GOT3 (cell line): ENCODE measurements at regions not wholly inside any gene's neighbourhood (a gene's known extent, or its start where the extent isn't known, plus 50 kb on each side); places are given as distances from the start of the nearest gene placed in this dataset.

ENCODE experiments used
- DNase-seq: peaks from one replicate; lab custom pipeline; 2025; ENCODE audit warnings: mixed read lengths; lab: John Stamatoyannopoulos, UW

DNA sequence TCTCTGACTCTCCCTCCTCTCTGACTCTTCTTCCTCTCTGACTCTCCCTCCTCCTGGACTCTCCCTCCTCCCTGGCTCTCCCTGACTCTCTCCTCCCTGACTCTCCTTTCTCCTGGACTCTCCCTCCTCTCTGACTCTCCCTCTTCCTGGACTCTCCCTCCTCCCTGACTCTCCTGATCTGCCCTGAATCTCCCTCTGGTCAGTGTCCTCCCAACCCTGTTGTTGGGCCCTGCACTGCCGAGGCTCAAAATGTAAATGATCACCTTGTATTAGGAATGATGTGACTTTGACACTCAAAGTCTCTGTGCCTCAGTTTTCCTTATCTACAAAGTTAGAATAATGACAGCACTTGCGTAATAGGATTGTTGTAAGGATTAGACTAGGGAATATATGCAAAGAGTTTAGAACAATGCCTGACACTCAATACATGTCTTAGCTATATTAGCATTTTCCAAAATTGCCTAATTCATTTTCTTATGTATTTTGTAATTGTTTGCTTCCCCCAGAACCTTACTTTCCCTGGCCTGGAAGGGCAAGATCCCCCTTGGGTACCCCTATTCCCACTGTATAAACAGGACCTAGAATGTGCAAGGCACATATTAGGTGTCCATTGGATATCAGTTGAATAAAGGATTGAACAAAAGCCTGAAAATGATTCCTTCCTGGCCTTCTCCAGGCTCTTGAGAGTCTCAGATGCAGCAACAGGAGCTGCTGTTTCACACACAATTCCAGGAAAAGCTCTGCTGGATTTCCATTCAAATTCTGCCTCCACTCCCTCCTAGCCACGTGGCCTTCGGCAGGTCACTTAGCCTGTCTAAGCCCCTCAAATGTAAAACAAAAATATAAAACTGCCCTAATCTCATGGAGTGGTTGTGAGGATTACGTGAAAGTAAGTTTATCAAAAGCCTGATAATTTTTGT is 170.1 kb downstream of the INHBB start:
- DNase-seq, result no peak

DNA sequence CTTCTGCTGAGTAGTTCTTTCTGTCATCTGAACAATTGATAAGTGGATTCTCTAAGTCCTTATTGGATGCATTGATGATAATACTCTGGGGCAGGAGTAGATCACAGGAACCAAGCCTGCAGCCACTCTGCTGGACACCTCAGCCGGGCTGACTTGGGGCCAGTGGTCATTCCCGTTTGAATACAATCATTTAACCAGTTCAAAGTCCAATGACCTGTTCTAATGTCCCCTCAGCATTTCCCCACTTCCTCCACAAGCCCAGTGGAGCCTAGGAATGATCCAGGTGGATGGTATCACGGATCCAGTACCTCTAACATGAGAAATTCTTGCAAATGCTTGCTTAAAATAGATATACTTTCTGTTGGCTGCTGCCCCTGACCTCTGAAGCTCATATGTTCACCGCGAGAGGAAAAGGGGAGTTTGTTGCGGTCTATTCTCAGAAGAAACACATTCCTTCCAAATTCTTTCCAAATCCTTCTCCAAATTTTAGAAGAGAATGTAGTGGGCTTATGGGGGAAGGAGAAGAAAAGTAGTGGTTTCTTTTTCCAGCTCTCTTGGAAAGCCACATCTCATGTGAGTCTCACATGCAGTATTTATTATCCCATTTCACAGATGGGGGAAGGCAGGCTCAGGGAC is 170.9 kb downstream of the INHBB start:
- DNase-seq, result no peak

DNA sequence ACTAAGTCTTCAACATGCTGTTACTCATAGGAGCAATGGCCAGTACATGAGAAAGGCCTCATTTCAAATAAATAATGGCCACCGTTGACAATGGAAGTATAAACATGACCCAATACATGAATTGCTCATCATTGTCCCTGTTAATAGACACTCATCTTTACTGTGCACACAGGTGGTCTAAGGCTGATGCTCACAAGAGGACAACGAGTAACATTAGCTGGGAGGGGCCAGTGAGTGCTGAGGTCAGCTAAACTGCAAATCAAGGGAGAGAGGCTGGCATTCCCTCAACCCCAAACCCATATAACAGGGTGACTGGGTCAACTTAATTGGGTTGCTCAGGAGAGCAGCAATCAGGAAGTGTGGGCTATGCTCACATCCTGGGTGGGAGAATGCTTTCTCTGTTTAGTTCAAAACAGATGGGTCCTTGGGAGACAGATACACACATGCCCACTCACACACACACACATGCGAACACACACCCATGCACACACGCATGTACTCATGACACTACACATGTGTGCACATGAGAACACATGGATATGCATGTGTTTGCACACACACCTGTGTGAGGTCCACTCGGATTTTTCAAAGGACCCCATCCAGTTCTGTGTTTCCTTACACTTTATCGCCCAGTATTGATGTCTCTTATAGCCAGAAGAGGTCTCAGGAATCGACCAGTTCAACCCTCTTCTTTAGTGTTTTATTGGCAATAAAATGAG is 172.0 kb downstream of the INHBB start:
- no peak for DNase-seq

DNA sequence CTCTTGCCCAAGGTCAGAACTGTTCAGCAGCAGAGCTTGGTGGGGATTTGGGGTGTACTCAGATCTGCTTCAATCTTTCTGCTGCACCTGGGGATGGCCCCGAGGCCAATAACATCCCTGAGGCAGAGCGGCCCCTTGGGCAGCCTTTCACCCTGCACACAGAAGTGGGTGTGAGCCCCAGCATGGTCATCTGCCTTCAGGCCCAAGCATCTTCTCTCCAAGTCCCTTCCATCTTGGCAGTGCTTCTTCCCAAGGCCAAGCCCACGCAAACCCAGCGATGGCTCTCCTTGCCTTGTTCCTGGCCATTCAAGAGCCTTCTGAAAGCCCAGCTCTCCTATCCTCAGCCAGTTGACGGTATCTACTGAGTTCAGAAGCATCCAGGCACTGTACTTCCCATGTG is 172.9 kb downstream of the INHBB start:
- DNase-seq, result no peak

GRCh38 chr2:120519469-120519868 is 173.5 kb downstream of the INHBB start:
- no peak for DNase-seq

DNA sequence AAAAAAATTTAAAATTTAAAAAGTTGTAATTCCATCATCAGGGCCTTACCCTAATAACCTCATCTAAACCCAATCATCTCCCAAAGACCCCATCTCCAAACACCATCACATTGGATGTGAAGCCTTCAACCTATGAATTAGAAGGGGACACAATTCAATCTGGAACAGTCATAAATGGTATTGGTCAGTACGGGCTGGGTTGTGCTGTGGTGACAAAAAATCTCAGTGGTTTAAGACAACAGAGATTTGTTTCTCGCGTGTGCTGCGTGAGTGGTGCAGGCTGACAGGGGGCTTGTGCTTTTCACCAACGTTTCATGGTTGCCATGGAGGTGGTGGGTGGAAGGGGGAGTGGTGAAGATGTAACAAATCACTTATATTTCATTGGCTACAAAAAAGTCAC is 174.5 kb downstream of the INHBB start:
- no peak for DNase-seq

DNA sequence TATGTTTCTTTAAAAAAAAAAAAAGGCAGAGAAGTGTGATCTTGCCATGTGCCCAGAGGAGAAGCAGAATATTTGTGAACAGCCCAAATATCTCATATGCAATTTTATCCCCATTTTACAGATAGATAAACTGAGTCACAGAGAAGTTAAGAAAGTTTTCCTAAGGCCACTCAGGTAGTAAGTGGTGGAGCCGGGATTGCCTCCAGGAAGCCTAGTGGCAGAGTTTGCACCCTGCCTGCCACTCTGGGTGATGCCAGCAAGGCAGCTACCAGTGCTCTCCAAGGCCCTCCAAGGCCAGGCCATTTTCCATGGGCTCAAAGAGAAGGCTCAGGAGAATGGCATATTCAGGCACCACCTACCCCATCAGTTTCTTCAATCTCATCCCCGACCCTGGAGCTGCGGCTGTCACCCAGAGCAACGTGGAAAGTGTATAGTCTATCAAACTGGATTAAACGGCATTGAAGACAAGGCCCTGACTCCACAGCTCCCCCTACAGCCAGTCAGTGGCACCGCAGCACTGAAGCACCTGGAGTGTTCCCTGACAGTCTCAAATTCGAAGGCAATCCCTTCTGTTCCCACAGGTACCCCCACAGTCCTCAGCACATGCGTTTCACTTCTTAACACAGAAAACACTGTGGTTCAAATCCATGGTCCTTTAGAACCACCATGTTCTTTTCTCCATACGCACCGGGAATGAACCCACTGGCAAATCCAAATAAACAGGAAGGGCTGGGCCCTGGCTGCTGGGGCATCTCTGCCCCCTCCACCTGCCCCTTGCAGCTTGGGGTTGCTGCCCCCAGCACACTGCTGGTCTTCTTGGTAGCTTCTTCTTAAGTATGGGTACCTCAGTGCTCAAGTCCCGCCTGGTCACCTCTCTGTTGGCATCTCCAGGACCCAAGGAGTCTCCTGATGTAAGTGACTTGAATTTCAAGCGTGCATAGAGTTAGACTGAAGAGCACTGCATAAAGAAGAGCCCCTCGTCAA is 175.3 kb downstream of the INHBB start:
- DNase-seq, result no peak

GRCh38 chr2:120522151-120522751 is 176.3 kb downstream of the INHBB start:
- DNase-seq, result no peak

DNA sequence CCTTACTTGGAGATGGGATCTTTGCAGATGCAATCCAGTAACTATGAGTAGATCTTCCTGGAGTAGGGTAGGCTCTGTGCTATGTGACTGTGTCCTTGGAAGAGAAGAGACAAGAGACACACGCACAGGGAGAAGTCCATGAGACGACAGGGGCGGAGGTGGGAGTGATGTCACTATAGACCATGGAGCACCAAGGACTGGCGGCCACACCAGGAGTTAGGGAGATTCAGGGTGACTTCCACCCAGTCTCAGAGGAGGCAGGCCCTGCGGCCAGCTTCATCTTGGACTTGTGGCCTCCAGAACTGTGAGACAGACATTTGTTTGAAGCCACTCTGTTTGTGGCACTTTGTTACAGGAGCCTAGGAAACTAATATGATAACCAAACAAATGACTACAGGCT is 177.8 kb downstream of the INHBB start:
- no peak for DNase-seq

- DNase-seq, result no peak
Observed at GRCh38 chr2:120524174-120524573, 178.2 kb downstream of the INHBB start.

- no peak for DNase-seq
Observed at GRCh38 chr2:120525056-120526046, 179.4 kb downstream of the INHBB start.

- DNase-seq, result no peak
Observed at GRCh38 chr2:120526047-120526562, 180.2 kb downstream of the INHBB start.

DNA sequence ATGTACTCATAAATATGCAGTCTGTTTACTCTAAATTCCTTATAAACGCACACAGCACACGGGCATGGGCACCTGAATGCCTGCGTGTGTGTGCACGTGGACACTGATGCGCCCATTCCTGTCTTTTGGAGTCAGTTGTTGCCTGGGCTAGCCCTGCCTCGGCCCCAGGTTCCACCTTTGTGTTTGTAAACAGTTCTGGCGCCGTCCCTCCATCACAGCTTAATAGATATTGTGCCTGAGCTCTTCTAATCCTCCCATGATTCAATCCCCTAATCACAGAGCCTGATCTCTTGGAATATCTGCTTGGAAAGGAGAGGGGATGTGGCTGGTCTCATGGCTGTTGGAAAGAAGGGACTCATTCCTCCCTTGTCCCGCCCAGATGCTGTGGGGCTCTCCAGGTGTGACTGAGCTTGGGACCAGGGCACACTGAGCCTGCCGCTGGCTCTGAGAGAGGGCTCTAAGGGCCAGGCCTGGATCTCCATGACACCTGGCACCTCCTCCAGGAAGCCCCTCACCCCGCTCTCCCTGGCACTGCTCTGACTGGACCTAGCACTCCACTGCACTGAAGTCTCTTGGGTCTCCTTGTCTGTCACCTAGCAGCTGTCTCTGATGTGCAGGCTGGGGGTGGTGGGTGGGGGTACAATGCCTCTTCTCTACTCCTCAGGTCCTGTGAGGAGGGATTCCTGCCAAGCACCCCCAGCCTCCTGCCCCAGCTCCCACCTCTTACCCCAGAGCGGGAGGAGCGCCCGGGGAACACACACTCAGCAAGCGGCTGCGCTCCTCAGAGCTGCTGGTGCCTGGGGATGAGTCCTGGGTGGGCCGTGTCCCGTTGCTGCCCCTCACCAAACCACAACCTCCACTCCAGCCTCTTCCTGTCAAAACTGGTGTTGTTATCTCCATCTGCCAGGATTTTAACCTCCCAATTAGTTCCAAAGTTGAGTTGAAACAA is 181.3 kb downstream of the INHBB start:
- DNase-seq, result no peak

GRCh38 chr2:120528051-120528692 is 182.2 kb downstream of the INHBB start:
- no peak for DNase-seq

GRCh38 chr2:120528693-120529076 is 182.7 kb downstream of the INHBB start:
- DNase-seq, result no peak

DNA sequence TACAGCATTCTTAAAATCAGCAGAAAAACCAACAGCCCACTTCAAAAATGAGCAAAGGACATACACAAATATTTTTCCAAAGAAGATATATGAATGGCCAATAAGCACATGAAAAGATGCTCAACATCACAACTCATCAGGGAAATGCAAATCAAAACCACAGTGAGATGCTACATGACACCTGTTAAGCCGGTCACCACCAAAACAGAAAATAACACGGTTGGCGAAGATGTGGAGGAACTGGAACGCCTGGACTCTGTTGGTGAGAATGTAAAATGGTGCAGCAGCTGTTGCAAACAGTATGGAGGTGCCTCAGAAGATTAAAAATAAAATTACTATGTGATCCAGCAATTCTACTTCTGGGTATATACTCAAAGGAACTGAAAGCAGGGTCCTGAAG is 184.8 kb downstream of the INHBB start:
- DNase-seq, result no peak

GRCh38 chr2:120531365-120531764 is 185.4 kb downstream of the INHBB start:
- DNase-seq, result no peak
